ENCODE measurements at regions not wholly inside any gene's neighbourhood (a gene's known extent, or its start where the extent isn't known, plus 50 kb on each side); places are given as distances from the start of the nearest gene placed in this dataset.

DNA sequence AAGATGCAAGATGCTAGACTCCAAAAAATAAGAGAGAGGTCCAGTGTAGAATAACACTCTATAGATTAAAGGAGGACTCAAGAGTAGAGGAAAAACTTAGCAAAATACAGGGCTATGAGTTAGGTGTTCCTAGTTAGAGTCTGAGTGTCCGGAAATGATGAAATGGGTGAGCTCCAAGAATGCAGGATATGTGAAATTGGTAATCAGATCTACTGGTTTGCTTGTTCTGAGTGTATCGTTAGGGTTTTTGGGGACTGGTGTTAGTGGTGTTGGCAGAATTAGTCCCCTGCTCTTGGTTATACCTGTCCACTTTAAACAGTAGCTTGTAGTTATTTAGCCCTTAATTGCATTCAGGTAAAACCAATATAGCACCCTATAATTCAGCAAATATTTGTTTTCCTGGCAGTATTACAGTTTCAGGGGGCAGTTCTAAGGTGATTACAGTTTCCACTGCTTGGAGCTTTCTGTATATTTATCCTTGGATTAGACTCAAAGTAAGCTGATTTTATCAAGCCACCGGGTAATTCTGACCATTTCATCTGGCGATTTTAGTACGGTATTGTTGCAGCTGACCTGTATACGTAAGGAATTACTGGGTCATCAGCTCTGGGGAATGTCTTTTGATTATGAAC is 332.7 kb downstream of the CHRM3 start:
- DNase-seq (ENCODE audit: low spot score), result no peak
- TF ChIP-seq CTCF (IDR thresholded peaks at IDR 0.05), result no peak
- Histone ChIP-seq H3K4me3 (peak overlapping the region; percentile 27), H3K27ac (no peak overlapping the region)

DNA sequence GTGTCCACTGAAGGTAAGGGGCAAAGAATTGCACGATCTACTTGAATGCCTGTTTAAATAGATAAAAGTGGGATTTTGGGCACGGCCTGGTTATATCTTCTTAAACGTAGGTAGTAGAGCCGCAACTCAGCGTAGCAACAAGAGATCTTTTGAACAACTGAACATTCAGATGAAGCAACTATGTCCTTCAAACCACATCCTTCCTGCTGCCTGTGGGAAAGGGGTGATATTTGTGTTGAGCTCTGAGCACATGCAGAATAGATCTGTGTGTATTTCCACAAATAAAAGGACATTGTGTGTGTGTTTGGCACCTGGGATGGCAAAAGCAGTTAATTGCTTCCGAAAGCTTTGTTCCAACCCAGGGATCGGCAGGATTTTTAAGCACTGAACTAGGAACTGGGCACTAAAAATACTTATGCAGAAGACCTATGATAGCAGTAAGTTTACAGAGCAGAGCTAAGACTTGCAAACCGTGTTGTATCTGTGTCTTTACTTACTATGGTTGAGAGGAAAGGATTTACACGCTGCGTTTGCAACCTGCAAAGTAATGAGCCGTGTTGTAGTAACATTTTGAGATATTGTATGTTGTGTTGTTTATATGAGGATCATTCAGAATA is 333.4 kb downstream of the CHRM3 start:
- no peak for DNase-seq (ENCODE audit: low spot score)
- H3K27ac ChIP-seq, result no peak overlapping the region

DNA sequence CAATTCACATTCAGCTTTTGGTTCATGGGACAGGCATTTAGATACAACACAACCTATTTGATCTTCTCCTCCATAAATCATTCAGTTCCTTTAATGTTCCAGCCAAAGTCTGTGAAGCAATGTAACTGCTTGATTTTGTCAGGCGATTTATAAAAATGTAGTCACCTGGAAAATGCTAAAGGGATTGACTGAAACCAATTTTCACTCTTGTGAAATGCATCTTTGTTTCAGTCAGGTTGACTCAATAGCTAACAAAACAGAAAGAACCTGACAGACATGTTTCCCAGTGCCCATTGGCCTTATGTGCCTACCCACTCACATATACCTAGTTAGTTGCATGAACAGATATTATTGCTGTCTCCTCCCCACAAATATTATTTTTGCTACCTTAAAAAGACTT is 335.7 kb downstream of the CHRM3 start:
- Histone ChIP-seq H3K4me3 (no peak overlapping the region), H3K27ac (no peak overlapping the region)
- no peak for DNase-seq (ENCODE audit: low spot score)
- TF ChIP-seq CTCF (IDR thresholded peaks at IDR 0.05), result no peak

More for the DNA sequence above, 333.4 kb downstream of the CHRM3 start:
- no peak for TF ChIP-seq CTCF (IDR thresholded peaks at IDR 0.05)
- H3K4me3 ChIP-seq, result peak overlapping the region; percentile 27

DNA sequence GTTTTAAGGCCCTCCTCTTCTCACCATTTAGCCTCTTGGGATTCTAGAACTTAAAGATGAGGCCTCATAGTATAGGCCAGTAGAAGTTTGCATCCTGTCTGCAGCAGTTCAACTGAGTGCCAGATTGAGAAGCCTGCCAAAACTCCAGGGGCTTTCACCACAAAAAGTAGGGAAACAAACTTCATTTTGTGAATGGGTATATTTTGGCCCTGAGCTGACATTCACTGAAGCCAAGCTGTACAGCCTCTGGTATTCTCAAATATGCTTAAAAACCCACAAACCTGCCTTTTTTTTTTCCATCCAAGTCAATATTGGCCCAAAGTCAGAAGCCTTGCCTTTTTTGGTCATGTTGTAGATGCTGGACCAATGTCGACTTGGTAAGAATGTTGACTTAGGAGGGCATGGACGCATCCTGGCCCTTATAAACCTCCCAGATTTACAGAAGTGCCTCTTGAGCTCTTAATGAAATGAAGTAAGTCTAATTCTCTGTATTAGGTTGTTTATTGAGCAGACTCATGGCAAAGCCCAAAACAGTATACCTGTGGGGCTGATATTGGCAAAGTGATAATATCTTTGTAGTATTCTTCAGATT is 337.5 kb downstream of the CHRM3 start:
- Histone ChIP-seq H3K4me3 (no peak overlapping the region), H3K27ac (no peak overlapping the region)
- no peak for DNase-seq (ENCODE audit: low spot score)
- TF ChIP-seq CTCF (IDR thresholded peaks at IDR 0.05), result no peak

GRCh38 chr1:239725371-239725770 is 339.0 kb downstream of the CHRM3 start:
- Histone ChIP-seq H3K4me3 (no peak overlapping the region), H3K27ac (no peak overlapping the region)
- TF ChIP-seq CTCF (IDR thresholded peaks at IDR 0.05), result no peak
- no peak for DNase-seq (ENCODE audit: low spot score)

DNA sequence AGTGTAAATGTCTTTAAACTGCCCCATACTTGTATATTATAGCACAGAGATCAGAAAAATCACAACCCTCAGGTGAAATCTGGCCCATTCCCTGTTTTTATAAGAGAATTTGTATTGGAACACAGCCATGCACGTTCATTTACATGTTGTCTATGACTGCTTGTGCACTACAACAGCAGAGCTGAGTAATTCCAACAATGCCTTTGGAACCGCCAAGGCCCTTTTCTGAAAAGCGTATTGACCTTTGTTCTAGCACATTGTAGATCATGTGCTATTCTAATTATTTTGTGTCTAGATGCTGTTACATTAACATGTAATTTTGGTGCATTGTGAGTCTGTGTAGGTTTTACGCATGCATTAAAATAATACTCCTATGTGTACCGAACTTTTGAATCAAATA is 339.6 kb downstream of the CHRM3 start:
- DNase-seq (ENCODE audit: low spot score), result no peak
- no peak for TF ChIP-seq CTCF (IDR thresholded peaks at IDR 0.05)
- Histone ChIP-seq H3K27ac (no peak overlapping the region), H3K4me3 (no peak overlapping the region)

GRCh38 chr1:239730378-239730777 is 344.0 kb downstream of the CHRM3 start:
- DNase-seq (ENCODE audit: low spot score), result no peak
- H3K27ac ChIP-seq, result no peak overlapping the region
- TF ChIP-seq CTCF (IDR thresholded peaks at IDR 0.05), result no peak
- no peak overlapping the region for H3K4me3 ChIP-seq
